Ovary (tissue), 3 donors: ENCODE measurements at regions not wholly inside any gene's neighbourhood (a gene's known extent, or its start where the extent isn't known, plus 50 kb on each side); places are given as distances from the start of the nearest gene placed in this dataset.

Experiments
- POLR2A ChIP-seq: fragments of 450-650 bp; IDR thresholded peaks from one replicate; pipeline ENCODE4 v1.6.1; 2017; ENCODE audit warnings: antibody characterized with exemption, mild to moderate bottlenecking, moderate library complexity
- TF ChIP-seq, protein P1 (sequence below), 3 donors: fragments of 450-650 bp in 2 of 3; fragments of 200-600 bp in 1 of 3; IDR thresholded peaks; one replicate each; pipeline versions ENCODE4 v1.5.1 to v1.8.0; 2016 to 2022; ENCODE audit warnings: antibody characterized with exemption in 3 of 3, mild to moderate bottlenecking in 1 of 3
- donor health status: DM: no; HTN: no; CAD: no.

DNA sequence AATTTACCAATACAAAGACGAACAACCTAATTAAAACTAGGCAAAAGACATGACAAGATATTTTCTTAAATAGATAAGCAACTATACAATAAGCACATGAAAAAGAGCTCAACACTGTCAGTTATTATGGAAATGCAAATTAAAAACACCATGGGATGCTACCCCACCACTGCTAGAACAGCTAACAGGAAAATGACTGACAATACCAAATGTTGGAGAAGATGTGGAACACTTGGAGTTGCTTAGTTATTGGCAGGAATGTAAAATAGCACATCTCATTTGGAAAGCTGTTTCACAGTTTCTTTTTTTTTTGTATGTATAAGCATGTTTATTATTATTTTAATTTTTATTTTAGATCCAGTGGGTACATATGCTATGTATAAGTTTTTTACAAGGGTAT is 84.4 kb downstream of the CYRIA start:
- TF ChIP-seq POLR2A: no peak
- TF ChIP-seq, protein P1, sequence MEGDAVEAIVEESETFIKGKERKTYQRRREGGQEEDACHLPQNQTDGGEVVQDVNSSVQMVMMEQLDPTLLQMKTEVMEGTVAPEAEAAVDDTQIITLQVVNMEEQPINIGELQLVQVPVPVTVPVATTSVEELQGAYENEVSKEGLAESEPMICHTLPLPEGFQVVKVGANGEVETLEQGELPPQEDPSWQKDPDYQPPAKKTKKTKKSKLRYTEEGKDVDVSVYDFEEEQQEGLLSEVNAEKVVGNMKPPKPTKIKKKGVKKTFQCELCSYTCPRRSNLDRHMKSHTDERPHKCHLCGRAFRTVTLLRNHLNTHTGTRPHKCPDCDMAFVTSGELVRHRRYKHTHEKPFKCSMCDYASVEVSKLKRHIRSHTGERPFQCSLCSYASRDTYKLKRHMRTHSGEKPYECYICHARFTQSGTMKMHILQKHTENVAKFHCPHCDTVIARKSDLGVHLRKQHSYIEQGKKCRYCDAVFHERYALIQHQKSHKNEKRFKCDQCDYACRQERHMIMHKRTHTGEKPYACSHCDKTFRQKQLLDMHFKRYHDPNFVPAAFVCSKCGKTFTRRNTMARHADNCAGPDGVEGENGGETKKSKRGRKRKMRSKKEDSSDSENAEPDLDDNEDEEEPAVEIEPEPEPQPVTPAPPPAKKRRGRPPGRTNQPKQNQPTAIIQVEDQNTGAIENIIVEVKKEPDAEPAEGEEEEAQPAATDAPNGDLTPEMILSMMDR (IDR thresholded peaks at IDR 0.05): no peak
